HTR-8/SVneo (cell line): ENCODE measurements at regions not wholly inside any gene's neighbourhood (a gene's known extent, or its start where the extent isn't known, plus 50 kb on each side); places are given as distances from the start of the nearest gene placed in this dataset.

ENCODE experiments used
- DNase-seq: peaks from one replicate; pipeline ENCODE4 v3.0.0; 2011; ENCODE audit warnings: low spot score, mixed read lengths; ENCODE audit not compliant: insufficient read length
- FAIRE-seq: peaks from 2 replicates; lab custom pipeline; 2011; peaks lifted over from hg19 to GRCh38; lab: Jason Lieb, UNC

GRCh38 chr9:119859128-119859527, 489.9 kb upstream of the BRINP1 start:
- FAIRE-seq (no peak), DNase-seq (no peak)

GRCh38 chr9:119853126-119853525, 483.9 kb upstream of the BRINP1 start:
- FAIRE-seq = no peak

GRCh38 chr9:119852390-119852789, 483.2 kb upstream of the BRINP1 start:
- FAIRE-seq = no peak

More at GRCh38 chr9:119853126-119853525, 483.9 kb upstream of the BRINP1 start:
- no peak for DNase-seq

GRCh38 chr9:119844431-119844830, 475.2 kb upstream of the BRINP1 start:
- FAIRE-seq = no peak
- DNase-seq = no peak

More at GRCh38 chr9:119852390-119852789, 483.2 kb upstream of the BRINP1 start:
- no peak for DNase-seq

GRCh38 chr9:119841016-119841415, 471.8 kb upstream of the BRINP1 start:
- FAIRE-seq (no peak), DNase-seq (no peak)

- DNase-seq = no peak
Measured at GRCh38 chr9:119839888-119840287, 470.7 kb upstream of the BRINP1 start.

GRCh38 chr9:119838210-119838609, 469.0 kb upstream of the BRINP1 start:
- DNase-seq (no peak), FAIRE-seq (no peak)

More at GRCh38 chr9:119839888-119840287, 470.7 kb upstream of the BRINP1 start:
- FAIRE-seq = no peak

GRCh38 chr9:119836036-119836435, 466.8 kb upstream of the BRINP1 start:
- DNase-seq (no peak), FAIRE-seq (no peak)

GRCh38 chr9:119834064-119834620, 464.9 kb upstream of the BRINP1 start:
- FAIRE-seq (no peak), DNase-seq (no peak)

GRCh38 chr9:119831309-119831708, 462.1 kb upstream of the BRINP1 start:
- DNase-seq (no peak), FAIRE-seq (no peak)

GRCh38 chr9:119829748-119830147, 460.5 kb upstream of the BRINP1 start:
- FAIRE-seq = no peak

GRCh38 chr9:119829186-119829585, 460.0 kb upstream of the BRINP1 start:
- DNase-seq (no peak), FAIRE-seq (no peak)

More at GRCh38 chr9:119829748-119830147, 460.5 kb upstream of the BRINP1 start:
- no peak for DNase-seq

- FAIRE-seq = no peak
- DNase-seq = no peak
Measured at GRCh38 chr9:119827526-119827925, 458.3 kb upstream of the BRINP1 start.

- FAIRE-seq = no peak
Measured at GRCh38 chr9:119827126-119827525, 457.9 kb upstream of the BRINP1 start.

GRCh38 chr9:119818726-119819435, 449.6 kb upstream of the BRINP1 start:
- DNase-seq (no peak), FAIRE-seq (no peak)

More at GRCh38 chr9:119827126-119827525, 457.9 kb upstream of the BRINP1 start:
- no peak for DNase-seq

GRCh38 chr9:119810645-119811429, 441.6 kb upstream of the BRINP1 start:
- no peak for FAIRE-seq
- no peak for DNase-seq

GRCh38 chr9:119803679-119804078, 434.4 kb upstream of the BRINP1 start:
- no peak for FAIRE-seq
- DNase-seq = no peak

- no peak for DNase-seq
- FAIRE-seq = no peak
Measured at GRCh38 chr9:119802621-119803020, 433.4 kb upstream of the BRINP1 start.

GRCh38 chr9:119802133-119802532, 432.9 kb upstream of the BRINP1 start:
- FAIRE-seq (no peak), DNase-seq (no peak)

GRCh38 chr9:119801311-119801710, 432.1 kb upstream of the BRINP1 start:
- DNase-seq = no peak
- no peak for FAIRE-seq

- DNase-seq (no peak), FAIRE-seq (no peak)
Measured at GRCh38 chr9:119795395-119795794, 426.2 kb upstream of the BRINP1 start.
